ENCODE measurements at regions not wholly inside any gene's neighbourhood (a gene's known extent, or its start where the extent isn't known, plus 50 kb on each side); places are given as distances from the start of the nearest gene placed in this dataset.
"Not testable (repeated sequence)": the region's sequence is repeated elsewhere in the genome, so short reads cannot be mapped to it uniquely, and the experiment has no call there.

DNA sequence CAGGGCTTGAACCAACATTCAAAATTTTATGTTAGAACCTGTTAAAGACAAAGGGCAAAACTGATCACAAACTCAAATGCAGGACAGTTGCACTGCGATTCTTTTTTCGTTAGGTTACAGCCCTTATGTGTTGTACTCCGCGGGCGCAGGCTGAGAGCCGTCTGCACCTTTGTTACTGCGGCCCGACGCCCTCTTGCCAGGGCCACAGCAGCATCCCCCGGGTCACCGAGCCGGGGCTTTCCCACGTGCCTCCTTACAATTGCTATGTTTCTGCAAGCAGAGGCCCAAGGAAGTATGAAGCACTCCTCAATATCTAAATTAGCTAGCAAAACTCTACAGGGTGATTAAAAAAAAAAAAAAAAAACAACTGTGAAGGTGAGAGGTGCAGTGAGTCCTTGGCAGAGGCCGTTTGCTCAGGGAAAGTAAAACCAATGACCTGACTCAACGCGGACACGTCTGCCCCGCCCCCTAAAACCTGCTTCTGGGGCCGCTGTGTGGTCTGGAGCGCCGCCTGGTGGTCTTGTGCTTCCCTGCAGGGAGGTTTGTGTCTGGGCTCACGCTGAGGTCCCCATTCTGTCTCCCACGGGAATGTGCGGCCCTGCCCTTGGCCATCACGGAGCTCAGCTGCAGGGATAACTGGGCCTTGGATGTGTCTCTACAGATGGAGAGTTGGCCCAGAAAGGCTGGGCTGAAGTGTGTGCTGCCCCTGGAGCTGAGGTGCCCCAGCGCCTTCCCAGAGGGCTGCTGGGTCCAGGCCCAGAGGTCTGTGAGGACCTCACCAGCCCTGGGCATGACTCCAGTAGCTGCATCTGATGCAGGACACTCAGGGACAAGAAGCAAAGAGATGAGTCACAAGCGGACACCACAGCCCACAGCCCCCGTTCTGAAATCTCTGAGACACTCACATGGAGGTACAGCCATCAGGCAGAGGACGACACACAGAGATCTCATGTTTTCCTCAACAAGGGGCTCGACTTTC, 418.5 kb downstream of the TMEM121 start:
- DNase-seq (ENCODE audit: low read depth in 2 of 3, low spot score in 2 of 3), result peak; percentile 61 to 79 (median 62)

- no peak for DNase-seq (ENCODE audit: low read depth in 2 of 3, low spot score in 2 of 3)
Measured at GRCh38 chr14:105945896-105946295, 419.5 kb downstream of the TMEM121 start.

DNA sequence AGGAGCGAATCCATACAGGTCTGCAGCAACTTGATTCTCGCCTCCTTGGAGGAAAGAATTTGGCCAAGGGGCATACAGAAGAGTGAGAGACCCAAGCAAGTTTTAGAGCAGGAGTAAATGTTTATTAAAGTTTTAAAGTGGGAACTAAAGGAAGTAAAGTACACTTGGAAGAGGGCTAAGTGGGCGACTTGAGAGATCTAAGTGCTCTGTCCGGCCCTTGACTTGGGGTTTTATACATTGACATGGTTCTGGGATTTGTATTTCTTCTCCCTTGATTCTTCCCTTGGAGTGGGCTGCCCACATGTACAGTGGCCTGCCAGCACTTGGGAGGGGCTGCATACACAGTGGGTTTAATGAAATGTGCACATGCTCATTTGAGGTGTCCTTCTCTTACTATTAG, 421.2 kb downstream of the TMEM121 start:
- DNase-seq (ENCODE audit: low read depth in 2 of 3, low spot score in 2 of 3), result no peak

DNA sequence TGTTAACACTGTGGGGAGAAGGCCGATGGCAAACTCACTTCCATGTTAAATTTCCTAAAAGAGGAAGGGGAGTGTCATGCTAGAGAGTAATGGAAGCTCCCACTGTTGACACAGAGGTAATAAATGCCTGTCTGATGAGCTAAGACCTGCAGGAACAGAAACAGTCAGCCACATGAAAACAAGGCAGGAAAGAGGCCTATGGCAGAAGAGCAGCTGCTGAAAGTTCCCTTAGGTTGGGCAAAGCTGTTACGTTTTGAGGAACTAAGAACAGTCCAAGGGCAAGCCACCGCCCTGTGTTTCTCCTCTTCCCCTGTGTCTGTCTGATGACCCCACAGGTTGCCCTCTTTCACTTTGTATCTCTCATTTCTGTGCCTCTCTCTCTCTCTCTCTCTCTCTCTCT, 422.6 kb downstream of the TMEM121 start:
- DNase-seq (ENCODE audit: low read depth in 2 of 3, low spot score in 2 of 3), result not testable (repeated sequence)

- not testable (repeated sequence) for DNase-seq (ENCODE audit: low read depth in 2 of 3, low spot score in 2 of 3)
Measured at GRCh38 chr14:105950364-105950892, 424.0 kb downstream of the TMEM121 start.

GRCh38 chr14:105951399-105951798, 425.0 kb downstream of the TMEM121 start:
- DNase-seq (ENCODE audit: low read depth in 2 of 3, low spot score in 2 of 3), result no peak

DNA sequence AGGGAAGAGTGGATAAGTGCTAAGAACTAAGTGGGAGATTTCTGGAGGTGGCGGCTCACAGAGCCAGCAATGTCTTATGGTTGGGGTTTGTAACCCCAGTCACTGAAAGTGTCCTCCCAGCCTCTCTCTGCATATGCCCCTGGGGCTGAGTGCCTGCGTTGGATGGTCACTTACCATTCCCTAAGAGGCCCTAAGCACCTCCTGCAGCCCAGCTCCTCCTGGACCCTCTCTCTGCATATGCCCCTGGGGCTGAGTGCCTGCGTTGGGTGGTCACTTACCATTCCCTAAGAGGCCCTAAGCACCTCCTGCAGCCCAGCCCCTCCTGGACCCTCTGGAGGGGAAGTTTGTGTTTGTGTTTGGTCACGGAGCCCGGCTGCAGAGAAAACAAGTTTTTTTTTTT, 425.8 kb downstream of the TMEM121 start:
- no peak for DNase-seq (ENCODE audit: low read depth in 2 of 3, low spot score in 2 of 3)

DNA sequence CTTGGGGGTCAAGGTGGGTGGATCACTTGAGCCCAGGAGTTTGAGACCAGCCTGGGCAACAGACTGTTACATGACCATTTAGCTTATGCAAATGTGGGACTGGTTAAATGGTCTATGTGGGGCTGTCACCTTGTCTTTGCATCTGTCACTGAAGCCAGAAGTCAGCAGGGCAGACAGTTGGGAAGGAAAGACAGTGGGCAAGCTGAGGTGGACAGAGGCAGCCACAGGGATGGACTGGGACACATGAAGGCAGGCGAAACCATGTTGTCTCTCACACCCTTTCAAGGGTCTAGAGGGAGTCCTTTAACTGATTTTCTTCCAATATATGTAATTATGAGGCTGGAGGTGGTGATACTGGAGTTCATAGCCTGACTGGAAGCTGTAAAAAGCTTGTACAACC, 426.4 kb downstream of the TMEM121 start:
- no peak for DNase-seq (ENCODE audit: low read depth in 2 of 3, low spot score in 2 of 3)

- DNase-seq (ENCODE audit: low read depth in 2 of 3, low spot score in 2 of 3), result not testable (repeated sequence)
Measured at GRCh38 chr14:105961625-105962024, 435.2 kb downstream of the TMEM121 start.

DNA sequence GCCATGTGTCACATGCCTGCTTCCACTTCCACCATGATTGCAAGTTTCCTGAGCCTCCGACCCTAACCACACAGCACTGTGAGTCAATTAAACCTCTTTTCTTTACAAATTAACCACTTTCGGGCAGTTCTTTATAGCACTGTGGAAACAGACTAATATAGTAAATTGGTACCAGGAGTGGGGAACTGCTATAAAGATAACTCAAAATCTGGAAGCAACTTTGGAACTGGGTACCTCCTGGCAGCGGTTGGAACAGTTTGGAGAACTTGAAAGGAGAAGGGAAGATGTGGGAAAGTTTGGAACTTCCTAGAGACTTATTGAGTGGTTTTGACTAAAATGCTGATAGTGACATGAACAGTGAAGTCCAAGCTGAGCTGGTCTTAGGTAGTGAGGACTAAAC, 436.1 kb downstream of the TMEM121 start:
- DNase-seq (ENCODE audit: low read depth in 2 of 3, low spot score in 2 of 3), result no peak

GRCh38 chr14:105968291-105968690, 441.9 kb downstream of the TMEM121 start:
- DNase-seq (ENCODE audit: low read depth in 2 of 3, low spot score in 2 of 3), result no peak

DNA sequence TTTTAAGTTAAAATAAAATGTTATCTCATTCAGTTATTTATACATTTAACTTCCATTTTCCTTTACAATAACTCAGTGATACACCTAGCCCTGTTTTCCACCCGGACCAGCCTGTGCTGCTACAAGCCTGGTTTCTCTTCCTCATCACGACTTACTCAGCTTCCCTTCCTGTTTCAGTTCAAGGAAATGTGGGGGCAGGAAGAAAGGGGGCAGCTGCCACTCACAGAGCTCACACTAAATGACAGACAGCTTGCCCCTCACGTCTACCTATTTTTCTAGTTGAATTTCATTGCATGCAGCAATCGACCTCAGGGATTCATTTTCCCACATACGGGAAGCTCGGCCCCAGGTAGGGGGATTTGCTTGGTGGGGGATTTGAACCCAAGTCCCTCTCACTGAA, 442.6 kb downstream of the TMEM121 start:
- not testable (repeated sequence) for DNase-seq (ENCODE audit: low read depth in 2 of 3, low spot score in 2 of 3)

DNA sequence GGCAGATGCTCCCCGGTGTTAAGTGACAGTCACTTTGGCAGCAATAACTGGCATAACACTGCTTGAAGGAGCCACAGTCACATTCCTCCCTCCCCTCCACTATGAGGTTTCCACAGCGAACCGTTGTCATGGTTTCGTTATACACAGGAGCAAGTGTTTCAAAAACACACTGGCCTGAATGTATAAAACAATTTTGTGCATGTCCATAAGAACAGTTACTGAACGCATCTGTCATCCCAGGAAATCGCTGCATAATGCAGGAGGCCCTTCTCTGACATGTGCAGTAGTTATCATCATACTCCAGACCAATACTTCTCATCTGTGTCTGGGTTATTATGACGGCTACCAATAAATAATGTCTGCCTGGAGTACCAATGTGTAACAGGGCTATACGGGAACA, 444.4 kb downstream of the TMEM121 start:
- DNase-seq (ENCODE audit: low read depth in 2 of 3, low spot score in 2 of 3), result not testable (repeated sequence)

GRCh38 chr14:105971593-105972500, 445.5 kb downstream of the TMEM121 start:
- no peak for DNase-seq (ENCODE audit: low read depth in 2 of 3, low spot score in 2 of 3)

DNA sequence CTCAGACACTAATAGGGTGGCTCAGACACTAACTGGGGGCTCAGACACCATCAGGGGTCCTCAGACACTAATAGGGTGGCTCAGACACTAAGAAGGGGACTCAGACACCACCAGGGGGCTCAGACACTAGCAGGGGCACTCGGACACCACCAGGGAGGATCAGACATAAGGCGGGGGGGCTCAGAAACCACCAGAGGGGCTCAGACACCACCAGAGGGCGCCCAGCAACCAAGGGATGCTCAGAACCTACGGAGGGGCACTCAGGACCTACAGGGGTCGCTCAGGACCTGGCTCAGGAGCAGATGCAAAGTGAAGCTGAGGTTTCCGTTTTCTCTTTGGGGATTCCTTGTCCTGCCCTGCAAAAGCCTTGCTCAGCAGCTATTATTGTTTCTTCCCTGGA, 448.5 kb downstream of the TMEM121 start:
- peak; percentile 38 to 66 (median 38) for DNase-seq (ENCODE audit: low read depth in 2 of 3, low spot score in 2 of 3)

DNA sequence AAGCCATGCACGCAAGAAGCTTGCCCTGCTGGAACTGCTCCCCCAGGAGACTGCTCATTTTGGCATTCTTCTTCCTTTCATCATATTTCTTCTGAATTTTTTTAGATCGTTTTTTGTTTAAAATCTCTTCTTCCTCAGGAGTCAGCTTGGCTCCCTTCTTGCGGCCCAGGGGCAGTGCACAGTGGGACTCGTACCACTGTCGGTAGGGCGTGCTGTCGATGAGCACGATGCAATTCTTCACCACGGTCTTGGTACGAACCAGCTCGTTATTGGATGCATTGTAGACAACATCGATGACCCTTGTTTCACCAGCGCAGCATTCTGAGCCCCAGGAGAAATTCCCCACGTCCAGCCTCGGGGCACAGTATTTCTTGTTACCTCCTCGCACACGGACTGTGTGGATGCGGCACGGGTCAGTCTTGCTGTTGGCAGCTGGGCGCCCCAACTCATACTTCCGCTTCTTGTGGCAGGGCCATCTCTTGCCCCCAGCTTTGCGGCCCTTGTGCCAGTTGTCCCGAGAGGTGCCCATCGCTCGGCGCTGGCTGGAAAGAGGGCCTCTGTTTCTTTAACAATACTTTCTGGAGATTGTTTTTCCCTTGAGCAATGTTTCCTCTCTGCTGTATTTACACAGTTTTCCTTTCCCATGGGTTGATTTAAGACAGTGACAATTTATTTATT, 452.4 kb downstream of the TMEM121 start:
- DNase-seq (ENCODE audit: low read depth in 2 of 3, low spot score in 2 of 3), result no peak

DNA sequence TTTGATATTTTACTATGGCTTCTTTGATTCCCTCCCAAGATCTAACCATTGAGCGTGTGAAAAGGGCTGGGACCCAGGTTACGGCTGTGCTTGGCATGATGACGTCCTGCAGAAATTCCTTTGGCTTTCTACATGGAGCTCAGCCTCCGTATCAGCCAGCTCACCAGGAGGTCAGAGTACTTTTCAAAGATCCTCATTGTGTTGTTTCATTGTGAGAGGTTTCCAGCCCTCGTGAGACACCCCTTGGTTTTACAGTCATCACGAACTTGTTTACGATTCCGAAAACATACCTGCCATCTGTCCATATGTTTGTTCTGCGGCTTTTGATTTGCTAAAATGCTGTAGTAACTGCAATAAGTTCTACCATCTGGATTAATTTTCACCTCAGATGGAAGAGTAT, 453.1 kb downstream of the TMEM121 start:
- no peak for DNase-seq (ENCODE audit: low read depth in 2 of 3, low spot score in 2 of 3)

DNA sequence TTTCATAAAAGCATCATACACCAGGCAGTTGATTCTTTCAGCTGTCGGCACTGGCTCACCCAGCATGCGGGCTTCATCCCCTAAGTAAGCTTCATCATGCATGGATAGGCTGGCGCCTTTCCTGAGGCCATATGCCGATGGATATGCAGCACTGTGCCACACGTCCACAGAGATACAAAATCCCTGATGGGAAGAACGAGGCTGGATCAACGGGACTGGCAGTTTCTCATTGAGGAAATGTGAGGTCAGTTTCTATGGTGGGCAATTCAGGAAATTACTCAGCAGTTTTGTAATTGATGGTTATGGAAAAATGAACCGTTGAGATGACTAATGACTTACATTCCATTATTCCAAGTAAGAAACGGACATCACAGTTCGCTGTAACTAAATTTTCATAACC, 453.8 kb downstream of the TMEM121 start:
- no peak for DNase-seq (ENCODE audit: low read depth in 2 of 3, low spot score in 2 of 3)

GRCh38 chr14:105981517-105982302, 455.3 kb downstream of the TMEM121 start:
- not testable (repeated sequence) for DNase-seq (ENCODE audit: low read depth in 2 of 3, low spot score in 2 of 3)

DNA sequence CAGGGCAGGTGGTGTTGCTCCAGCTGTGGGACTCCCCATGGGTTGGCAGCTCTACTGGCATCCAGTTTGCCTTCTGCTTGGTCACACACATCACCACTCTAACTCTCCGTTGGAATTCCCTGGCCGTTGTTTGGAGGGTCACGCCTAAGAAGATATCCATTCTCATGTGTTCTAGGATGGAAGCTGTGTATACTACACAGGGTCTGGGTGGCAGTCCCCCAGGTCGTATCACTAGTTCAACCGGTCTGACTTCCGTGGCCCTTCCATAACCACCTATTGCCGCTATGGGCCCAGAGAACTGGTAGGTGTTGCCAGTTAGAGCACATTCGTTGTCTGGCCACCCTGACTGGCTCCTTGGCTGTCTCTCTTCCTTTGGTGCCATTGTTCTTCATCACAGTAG, 456.3 kb downstream of the TMEM121 start:
- no peak for DNase-seq (ENCODE audit: low read depth in 2 of 3, low spot score in 2 of 3)

Measured in activated CD8-positive, alpha-beta memory T cell treated with anti-CD3 and anti-CD28 coated beads for 48 hours (primary cell).